ENCODE measurements at regions not wholly inside any gene's neighbourhood (a gene's known extent, or its start where the extent isn't known, plus 50 kb on each side); places are given as distances from the start of the nearest gene placed in this dataset.

DNA sequence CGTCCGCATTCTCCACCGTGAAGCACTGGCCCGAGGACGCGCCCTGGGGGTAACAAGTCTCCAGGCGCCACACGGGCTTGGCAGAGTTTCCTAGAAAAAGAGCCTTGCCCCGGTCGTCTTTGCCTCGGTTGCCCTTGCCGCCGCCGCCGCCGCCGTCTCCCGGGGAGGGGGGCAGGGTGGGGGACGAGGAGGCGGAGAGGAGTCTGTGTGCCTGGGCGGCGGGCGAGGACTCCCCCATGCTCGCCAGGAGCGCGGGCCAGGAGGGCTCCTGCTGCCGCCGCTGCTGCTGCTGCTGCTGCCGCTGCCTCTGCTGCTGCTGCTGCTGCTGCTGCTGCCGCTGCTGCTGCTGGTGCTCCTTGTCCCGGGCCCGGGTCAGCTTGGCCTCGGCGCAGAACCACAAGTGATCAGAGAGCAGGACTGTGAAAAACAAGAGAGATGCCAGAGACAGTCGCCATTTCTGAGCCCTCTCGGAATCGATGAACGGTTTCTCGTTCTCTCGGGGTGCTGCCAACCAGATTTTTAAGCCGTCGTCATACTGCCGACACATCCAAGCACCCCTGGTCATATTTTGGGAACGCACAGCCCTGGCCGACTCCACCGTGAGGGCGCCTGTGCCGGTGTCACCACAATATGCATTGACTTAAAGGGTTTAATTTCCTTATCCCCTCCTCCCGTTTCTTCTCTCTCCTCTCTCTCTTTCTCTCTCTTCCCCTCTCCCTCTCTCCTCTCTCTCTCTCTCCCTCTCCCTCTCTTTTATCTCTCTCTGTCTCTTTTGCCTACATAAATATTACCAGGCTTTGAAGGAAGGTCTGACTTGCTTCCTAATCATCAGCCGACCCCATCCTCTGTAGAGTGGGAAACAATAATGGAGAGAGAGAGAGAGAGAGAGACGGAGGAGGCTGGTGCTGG is 349.1 kb downstream of the LIG4 start (continued):
- TF ChIP-seq NR2C2 (CRISPR knock-in tag; IDR thresholded peaks at IDR 0.05): no peak
- no peak for TF ChIP-seq IRF2 (CRISPR knock-in tag; IDR thresholded peaks at IDR 0.05; ENCODE audit: borderline replicate concordance, low read depth)
- TF ChIP-seq, protein P1, sequence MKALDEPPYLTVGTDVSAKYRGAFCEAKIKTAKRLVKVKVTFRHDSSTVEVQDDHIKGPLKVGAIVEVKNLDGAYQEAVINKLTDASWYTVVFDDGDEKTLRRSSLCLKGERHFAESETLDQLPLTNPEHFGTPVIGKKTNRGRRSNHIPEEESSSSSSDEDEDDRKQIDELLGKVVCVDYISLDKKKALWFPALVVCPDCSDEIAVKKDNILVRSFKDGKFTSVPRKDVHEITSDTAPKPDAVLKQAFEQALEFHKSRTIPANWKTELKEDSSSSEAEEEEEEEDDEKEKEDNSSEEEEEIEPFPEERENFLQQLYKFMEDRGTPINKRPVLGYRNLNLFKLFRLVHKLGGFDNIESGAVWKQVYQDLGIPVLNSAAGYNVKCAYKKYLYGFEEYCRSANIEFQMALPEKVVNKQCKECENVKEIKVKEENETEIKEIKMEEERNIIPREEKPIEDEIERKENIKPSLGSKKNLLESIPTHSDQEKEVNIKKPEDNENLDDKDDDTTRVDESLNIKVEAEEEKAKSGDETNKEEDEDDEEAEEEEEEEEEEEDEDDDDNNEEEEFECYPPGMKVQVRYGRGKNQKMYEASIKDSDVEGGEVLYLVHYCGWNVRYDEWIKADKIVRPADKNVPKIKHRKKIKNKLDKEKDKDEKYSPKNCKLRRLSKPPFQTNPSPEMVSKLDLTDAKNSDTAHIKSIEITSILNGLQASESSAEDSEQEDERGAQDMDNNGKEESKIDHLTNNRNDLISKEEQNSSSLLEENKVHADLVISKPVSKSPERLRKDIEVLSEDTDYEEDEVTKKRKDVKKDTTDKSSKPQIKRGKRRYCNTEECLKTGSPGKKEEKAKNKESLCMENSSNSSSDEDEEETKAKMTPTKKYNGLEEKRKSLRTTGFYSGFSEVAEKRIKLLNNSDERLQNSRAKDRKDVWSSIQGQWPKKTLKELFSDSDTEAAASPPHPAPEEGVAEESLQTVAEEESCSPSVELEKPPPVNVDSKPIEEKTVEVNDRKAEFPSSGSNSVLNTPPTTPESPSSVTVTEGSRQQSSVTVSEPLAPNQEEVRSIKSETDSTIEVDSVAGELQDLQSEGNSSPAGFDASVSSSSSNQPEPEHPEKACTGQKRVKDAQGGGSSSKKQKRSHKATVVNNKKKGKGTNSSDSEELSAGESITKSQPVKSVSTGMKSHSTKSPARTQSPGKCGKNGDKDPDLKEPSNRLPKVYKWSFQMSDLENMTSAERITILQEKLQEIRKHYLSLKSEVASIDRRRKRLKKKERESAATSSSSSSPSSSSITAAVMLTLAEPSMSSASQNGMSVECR (CRISPR knock-in tag; IDR thresholded peaks at IDR 0.05; ENCODE audit: borderline replicate concordance): 0 out of 2 replicates have a peak, but pooled peaks have one; percentile 61
- TF ChIP-seq ZNF423 (CRISPR knock-in tag; IDR thresholded peaks at IDR 0.05): no peak
- TF ChIP-seq, protein P2, sequence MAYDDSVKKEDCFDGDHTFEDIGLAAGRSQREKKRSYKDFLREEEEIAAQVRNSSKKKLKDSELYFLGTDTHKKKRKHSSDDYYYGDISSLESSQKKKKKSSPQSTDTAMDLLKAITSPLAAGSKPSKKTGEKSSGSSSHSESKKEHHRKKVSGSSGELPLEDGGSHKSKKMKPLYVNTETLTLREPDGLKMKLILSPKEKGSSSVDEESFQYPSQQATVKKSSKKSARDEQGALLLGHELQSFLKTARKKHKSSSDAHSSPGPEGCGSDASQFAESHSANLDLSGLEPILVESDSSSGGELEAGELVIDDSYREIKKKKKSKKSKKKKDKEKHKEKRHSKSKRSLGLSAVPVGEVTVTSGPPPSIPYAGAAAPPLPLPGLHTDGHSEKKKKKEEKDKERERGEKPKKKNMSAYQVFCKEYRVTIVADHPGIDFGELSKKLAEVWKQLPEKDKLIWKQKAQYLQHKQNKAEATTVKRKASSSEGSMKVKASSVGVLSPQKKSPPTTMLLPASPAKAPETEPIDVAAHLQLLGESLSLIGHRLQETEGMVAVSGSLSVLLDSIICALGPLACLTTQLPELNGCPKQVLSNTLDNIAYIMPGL (CRISPR knock-in tag; IDR thresholded peaks at IDR 0.05): peak; percentile 61; the same call in 1 of the 2 replicates
- TF ChIP-seq, protein P3, sequence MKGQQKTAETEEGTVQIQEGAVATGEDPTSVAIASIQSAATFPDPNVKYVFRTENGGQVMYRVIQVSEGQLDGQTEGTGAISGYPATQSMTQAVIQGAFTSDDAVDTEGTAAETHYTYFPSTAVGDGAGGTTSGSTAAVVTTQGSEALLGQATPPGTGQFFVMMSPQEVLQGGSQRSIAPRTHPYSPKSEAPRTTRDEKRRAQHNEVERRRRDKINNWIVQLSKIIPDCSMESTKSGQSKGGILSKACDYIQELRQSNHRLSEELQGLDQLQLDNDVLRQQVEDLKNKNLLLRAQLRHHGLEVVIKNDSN (CRISPR knock-in tag; IDR thresholded peaks at IDR 0.05): no peak
- no peak for TF ChIP-seq SMAD4 (CRISPR knock-in tag; IDR thresholded peaks at IDR 0.05)
- TF ChIP-seq NFE2L1 (CRISPR knock-in tag; IDR thresholded peaks at IDR 0.05): no peak
- TF ChIP-seq ZNF232 (CRISPR knock-in tag; IDR thresholded peaks at IDR 0.05): no peak
- TF ChIP-seq, protein P4, sequence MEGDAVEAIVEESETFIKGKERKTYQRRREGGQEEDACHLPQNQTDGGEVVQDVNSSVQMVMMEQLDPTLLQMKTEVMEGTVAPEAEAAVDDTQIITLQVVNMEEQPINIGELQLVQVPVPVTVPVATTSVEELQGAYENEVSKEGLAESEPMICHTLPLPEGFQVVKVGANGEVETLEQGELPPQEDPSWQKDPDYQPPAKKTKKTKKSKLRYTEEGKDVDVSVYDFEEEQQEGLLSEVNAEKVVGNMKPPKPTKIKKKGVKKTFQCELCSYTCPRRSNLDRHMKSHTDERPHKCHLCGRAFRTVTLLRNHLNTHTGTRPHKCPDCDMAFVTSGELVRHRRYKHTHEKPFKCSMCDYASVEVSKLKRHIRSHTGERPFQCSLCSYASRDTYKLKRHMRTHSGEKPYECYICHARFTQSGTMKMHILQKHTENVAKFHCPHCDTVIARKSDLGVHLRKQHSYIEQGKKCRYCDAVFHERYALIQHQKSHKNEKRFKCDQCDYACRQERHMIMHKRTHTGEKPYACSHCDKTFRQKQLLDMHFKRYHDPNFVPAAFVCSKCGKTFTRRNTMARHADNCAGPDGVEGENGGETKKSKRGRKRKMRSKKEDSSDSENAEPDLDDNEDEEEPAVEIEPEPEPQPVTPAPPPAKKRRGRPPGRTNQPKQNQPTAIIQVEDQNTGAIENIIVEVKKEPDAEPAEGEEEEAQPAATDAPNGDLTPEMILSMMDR (IDR thresholded peaks at IDR 0.05): no peak
- no peak for TF ChIP-seq JUN (CRISPR knock-in tag; IDR thresholded peaks at IDR 0.05)
- TF ChIP-seq, protein P5, sequence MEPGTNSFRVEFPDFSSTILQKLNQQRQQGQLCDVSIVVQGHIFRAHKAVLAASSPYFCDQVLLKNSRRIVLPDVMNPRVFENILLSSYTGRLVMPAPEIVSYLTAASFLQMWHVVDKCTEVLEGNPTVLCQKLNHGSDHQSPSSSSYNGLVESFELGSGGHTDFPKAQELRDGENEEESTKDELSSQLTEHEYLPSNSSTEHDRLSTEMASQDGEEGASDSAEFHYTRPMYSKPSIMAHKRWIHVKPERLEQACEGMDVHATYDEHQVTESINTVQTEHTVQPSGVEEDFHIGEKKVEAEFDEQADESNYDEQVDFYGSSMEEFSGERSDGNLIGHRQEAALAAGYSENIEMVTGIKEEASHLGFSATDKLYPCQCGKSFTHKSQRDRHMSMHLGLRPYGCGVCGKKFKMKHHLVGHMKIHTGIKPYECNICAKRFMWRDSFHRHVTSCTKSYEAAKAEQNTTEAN (CRISPR knock-in tag; IDR thresholded peaks at IDR 0.05): no peak

DNA sequence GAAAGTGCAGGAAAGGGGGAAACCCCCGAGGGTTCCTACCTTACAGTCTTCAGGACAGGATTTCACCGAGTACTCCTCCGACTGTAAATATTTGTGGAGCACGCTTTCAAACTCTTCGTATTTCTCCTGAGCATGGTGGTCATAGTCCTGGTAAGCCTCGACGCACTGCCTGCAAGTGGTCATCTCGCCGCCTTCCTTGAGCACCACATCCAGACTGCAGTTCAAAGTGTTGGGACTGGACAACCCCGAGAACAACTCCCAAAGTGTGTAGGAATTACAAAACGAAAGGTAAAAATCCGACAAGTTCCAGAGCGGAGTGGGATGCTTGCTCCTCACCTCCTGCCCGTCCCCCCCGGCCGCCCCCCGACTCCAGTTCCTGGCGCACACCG is 349.7 kb downstream of the LIG4 start:
- no peak for DNase-seq (ENCODE audit: low spot score)
- Mint-ChIP-seq H3K4me1 (peaks cover 16% of the 10 kb centered on the region), H3K4me3 (peak overlapping the region; percentile 92), H3K27ac (no peak overlapping the region), H3K9me3 (no peaks in the 10 kb centered on the region), H3K27me3 (ENCODE audit: low read depth) (peaks cover 53% of the 10 kb centered on the region), H3K36me3 (no peaks in the 10 kb centered on the region)
- CTCF ChIA-PET: no interaction called here
- ATAC-seq: no peak
- POLR2A ChIA-PET: no interaction called here
- TF ChIP-seq, protein P6, sequence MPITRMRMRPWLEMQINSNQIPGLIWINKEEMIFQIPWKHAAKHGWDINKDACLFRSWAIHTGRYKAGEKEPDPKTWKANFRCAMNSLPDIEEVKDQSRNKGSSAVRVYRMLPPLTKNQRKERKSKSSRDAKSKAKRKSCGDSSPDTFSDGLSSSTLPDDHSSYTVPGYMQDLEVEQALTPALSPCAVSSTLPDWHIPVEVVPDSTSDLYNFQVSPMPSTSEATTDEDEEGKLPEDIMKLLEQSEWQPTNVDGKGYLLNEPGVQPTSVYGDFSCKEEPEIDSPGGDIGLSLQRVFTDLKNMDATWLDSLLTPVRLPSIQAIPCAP (CRISPR knock-in tag; IDR thresholded peaks at IDR 0.05): no peak
- TF ChIP-seq TCF7 (CRISPR knock-in tag; IDR thresholded peaks at IDR 0.05; ENCODE audit: low read depth): no peak
- TF ChIP-seq ATF1 (CRISPR knock-in tag; IDR thresholded peaks at IDR 0.05): no peak
- TF ChIP-seq NFYB (CRISPR knock-in tag; conservative IDR thresholded peaks at IDR 0.05; ENCODE audit: low read depth): no peak
- TF ChIP-seq, protein P4 (IDR thresholded peaks at IDR 0.05): no peak
- TF ChIP-seq ETV6 (CRISPR knock-in tag; IDR thresholded peaks at IDR 0.05): no peak
- no peak for TF ChIP-seq MXD4 (CRISPR knock-in tag; IDR thresholded peaks at IDR 0.05; ENCODE audit: borderline replicate concordance)
- TF ChIP-seq TEAD4 (CRISPR knock-in tag; IDR thresholded peaks at IDR 0.05): no peak
- TF ChIP-seq, protein P7, sequence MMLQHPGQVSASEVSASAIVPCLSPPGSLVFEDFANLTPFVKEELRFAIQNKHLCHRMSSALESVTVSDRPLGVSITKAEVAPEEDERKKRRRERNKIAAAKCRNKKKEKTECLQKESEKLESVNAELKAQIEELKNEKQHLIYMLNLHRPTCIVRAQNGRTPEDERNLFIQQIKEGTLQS (CRISPR knock-in tag; conservative IDR thresholded peaks at IDR 0.05): no peak
- no peak for TF ChIP-seq SOX15 (CRISPR knock-in tag; IDR thresholded peaks at IDR 0.05)
- TF ChIP-seq, protein P8, sequence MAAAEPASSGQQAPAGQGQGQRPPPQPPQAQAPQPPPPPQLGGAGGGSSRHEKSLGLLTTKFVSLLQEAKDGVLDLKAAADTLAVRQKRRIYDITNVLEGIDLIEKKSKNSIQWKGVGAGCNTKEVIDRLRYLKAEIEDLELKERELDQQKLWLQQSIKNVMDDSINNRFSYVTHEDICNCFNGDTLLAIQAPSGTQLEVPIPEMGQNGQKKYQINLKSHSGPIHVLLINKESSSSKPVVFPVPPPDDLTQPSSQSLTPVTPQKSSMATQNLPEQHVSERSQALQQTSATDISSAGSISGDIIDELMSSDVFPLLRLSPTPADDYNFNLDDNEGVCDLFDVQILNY (CRISPR knock-in tag; IDR thresholded peaks at IDR 0.05): no peak
